ENCODE measurements at regions not wholly inside any gene's neighbourhood (a gene's known extent, or its start where the extent isn't known, plus 50 kb on each side); places are given as distances from the start of the nearest gene placed in this dataset.

- Histone ChIP-seq H3K36me3 (no peaks in the 10 kb centered on the region), H3K4me1 (peaks cover 0 to 3% (median 0%) of the 10 kb centered on the region in 9 donors), H3K27ac (no peak overlapping the region), H3K27me3 (peaks cover 0 to 23% (median 0%) of the 10 kb centered on the region in 7 donors), H3K9me3 (no peaks in the 10 kb centered on the region), H3K4me3 (no peak overlapping the region)
- 90 to 96% methylated on average over 6 of the region's 6 CpGs for WGBS, 2 donors
- intact Hi-C loops (cut with DNase I): loop anchor here in 1 of 10 donors (10.0 kb wide), 1 partner anchor 175 kb away; no protein-coding TSS in a partner anchor
- DNase-seq (no peak), ATAC-seq (no peak)
- TF ChIP-seq CTCF (IDR thresholded peaks at IDR 0.05): no peak
Observed at GRCh38 chr2:11100130-11100529, 55.1 kb upstream of the SLC66A3 start.

GRCh38 chr2:11100976-11101375 is 54.3 kb upstream of the SLC66A3 start:
- no peaks in the 10 kb centered on the region for H3K36me3 ChIP-seq
- no peaks in the 10 kb centered on the region for H3K9me3 ChIP-seq
- no peak overlapping the region for H3K4me3 ChIP-seq
- DNase-seq (no peak), ATAC-seq (no peak)
- peaks cover 0 to 3% (median 0%) of the 10 kb centered on the region in 9 donors for H3K4me1 ChIP-seq
- no peak overlapping the region for H3K27ac ChIP-seq
- intact Hi-C loops (cut with DNase I): loop anchor here in 1 of 10 donors (10.0 kb wide), 1 partner anchor 176 kb away; no protein-coding TSS in a partner anchor
- 90 to 91% methylated on average over 6 of the region's 6 CpGs for WGBS, 2 donors
- H3K27me3 ChIP-seq: peaks cover 0 to 23% (median 0%) of the 10 kb centered on the region in 7 donors
- TF ChIP-seq CTCF (IDR thresholded peaks at IDR 0.05): no peak

- DNase-seq (no peak), ATAC-seq (no peak)
- WGBS, 2 donors: 69 to 78% methylated on average over 4 of the region's 4 CpGs
- H3K4me3 ChIP-seq: no peak overlapping the region
- no peak for TF ChIP-seq CTCF (IDR thresholded peaks at IDR 0.05)
- intact Hi-C loops (cut with DNase I): loop anchor here in 1 of 10 donors (10.0 kb wide), 1 partner anchor 177 kb away; no protein-coding TSS in a partner anchor
- H3K27ac ChIP-seq: no peak overlapping the region
- H3K27me3 ChIP-seq: peaks cover 0 to 23% (median 0%) of the 10 kb centered on the region in 7 donors
- no peaks in the 10 kb centered on the region for H3K9me3 ChIP-seq
- peaks cover 0 to 3% (median 0%) of the 10 kb centered on the region in 9 donors for H3K4me1 ChIP-seq
- no peaks in the 10 kb centered on the region for H3K36me3 ChIP-seq
Observed at GRCh38 chr2:11101430-11101829, 53.8 kb upstream of the SLC66A3 start.

- H3K36me3 ChIP-seq: no peaks in the 10 kb centered on the region
- no peaks in the 10 kb centered on the region for H3K9me3 ChIP-seq
- H3K4me1 ChIP-seq: no peaks in the 10 kb centered on the region
- H3K4me3 ChIP-seq: no peak overlapping the region
- intact Hi-C loops (cut with DNase I): loop anchor here in 1 of 10 donors (10.0 kb wide), 1 partner anchor 178 kb away; no protein-coding TSS in a partner anchor
- H3K27me3 ChIP-seq: peaks cover 0 to 23% (median 0%) of the 10 kb centered on the region in 7 donors
- 80 to 91% methylated on average over 11 of the region's 11 CpGs for WGBS, 2 donors
- no peak for TF ChIP-seq CTCF (IDR thresholded peaks at IDR 0.05)
- H3K27ac ChIP-seq: no peak overlapping the region
- DNase-seq: no peak
- no peak for ATAC-seq
Observed at GRCh38 chr2:11102466-11102865, 52.8 kb upstream of the SLC66A3 start.

All from heart right ventricle (tissue), 16 donors.